ENCODE measurements at regions not wholly inside any gene's neighbourhood (a gene's known extent, or its start where the extent isn't known, plus 50 kb on each side); places are given as distances from the start of the nearest gene placed in this dataset.

DNA sequence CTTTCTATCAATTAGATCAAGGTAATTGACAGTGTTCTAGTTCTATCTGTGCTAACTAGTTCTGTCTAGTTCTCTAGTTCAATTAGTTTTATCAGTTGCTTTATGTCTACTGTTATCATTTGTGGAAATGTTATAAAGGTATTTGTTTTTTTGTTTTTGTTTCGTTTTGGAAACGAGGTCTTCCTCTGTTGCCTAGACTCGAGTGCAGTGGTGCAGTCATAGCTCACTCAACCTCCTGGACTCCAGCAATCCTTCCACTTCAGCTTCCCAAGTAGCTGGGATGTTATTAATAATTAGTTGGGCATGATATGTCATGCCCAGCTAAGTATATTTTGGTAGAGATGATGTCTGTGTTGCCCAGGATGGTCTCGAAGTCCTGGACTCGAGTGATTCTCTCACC lies 1682.8 kb upstream of the LRRTM1 start:
- no peak for TF ChIP-seq ZNF274 (IDR thresholded peaks at IDR 0.05; ENCODE audit: low read depth, low read length)
- TF ChIP-seq SUZ12 (IDR thresholded peaks at IDR 0.05; ENCODE audit: extremely low read depth, insufficient read depth, insufficient read length) = no peak

Data from NT2/D1 (cell line).